Spinal cord (tissue), 9 donors: ENCODE measurements at regions not wholly inside any gene's neighbourhood (a gene's known extent, or its start where the extent isn't known, plus 50 kb on each side); places are given as distances from the start of the nearest gene placed in this dataset.
"Not testable (repeated sequence)": the region's sequence is repeated elsewhere in the genome, so short reads cannot be mapped to it uniquely, and the experiment has no call there.

Experiments used
- DNase-seq, 6 donors: peaks; one replicate each; pipeline versions ENCODE4 v3.0.0 to v3.0.0-alpha.2; 2013 to 2015; ENCODE audit warnings: low spot score in 6 of 6, low read depth in 4 of 6
- H3K27ac ChIP-seq: one replicate; pipeline ENCODE4 v1.5.1; 2013; ENCODE audit warnings: low read depth, low read length, control low read depth
- H3K27me3 ChIP-seq: one replicate; pipeline ENCODE4 v1.6.1; 2013; ENCODE audit warnings: low read length; ENCODE audit not compliant: control insufficient read depth, insufficient read depth
- H3K36me3 ChIP-seq: one replicate; pipeline ENCODE4 v1.6.1; 2013; ENCODE audit warnings: low read length; ENCODE audit not compliant: control insufficient read depth, insufficient read depth
- H3K4me1 ChIP-seq: one replicate; pipeline ENCODE4 v1.6.1; 2013; ENCODE audit warnings: low read length; ENCODE audit not compliant: control insufficient read depth, insufficient read depth
- H3K4me3 ChIP-seq: one replicate; pipeline ENCODE4 v1.5.1; 2013; ENCODE audit warnings: low read depth, low read length, control low read depth
- H3K9me3 ChIP-seq: one replicate; pipeline ENCODE4 v1.6.1; 2013; ENCODE audit warnings: low read length; ENCODE audit not compliant: control insufficient read depth, insufficient read depth
- WGBS: methylation state at CpG from one replicate; pipeline ENCODE4 v1.1.5; 2013; ENCODE audit warnings: missing lambda C conversion rate; ENCODE audit not compliant: insufficient coverage; 5-methylcytosine and 5-hydroxymethylcytosine counted together
- donor health status: healthy.

GRCh38 chr2:110292807-110293206 is 80.5 kb upstream of the MTLN start:
- H3K4me1 ChIP-seq, H3K27me3 ChIP-seq, H3K9me3 ChIP-seq, DNase-seq, H3K36me3 ChIP-seq, H3K4me3 ChIP-seq, H3K27ac ChIP-seq: not testable (repeated sequence)
- no CpG with 5 or more reads among the region's 4 CpGs for WGBS

GRCh38 chr2:110291909-110292579 is 79.7 kb upstream of the MTLN start:
- H3K27me3 ChIP-seq, DNase-seq, H3K27ac ChIP-seq, H3K9me3 ChIP-seq, H3K4me3 ChIP-seq, H3K4me1 ChIP-seq, H3K36me3 ChIP-seq: not testable (repeated sequence)
- no CpG with 5 or more reads among the region's 6 CpGs for WGBS

- H3K27me3 ChIP-seq, H3K4me3 ChIP-seq, H3K36me3 ChIP-seq, H3K4me1 ChIP-seq, H3K9me3 ChIP-seq, H3K27ac ChIP-seq, DNase-seq: not testable (repeated sequence)
- WGBS, result no CpG with 5 or more reads among the region's 8 CpGs
Measured at GRCh38 chr2:110287817-110288216, 75.5 kb upstream of the MTLN start.

DNA sequence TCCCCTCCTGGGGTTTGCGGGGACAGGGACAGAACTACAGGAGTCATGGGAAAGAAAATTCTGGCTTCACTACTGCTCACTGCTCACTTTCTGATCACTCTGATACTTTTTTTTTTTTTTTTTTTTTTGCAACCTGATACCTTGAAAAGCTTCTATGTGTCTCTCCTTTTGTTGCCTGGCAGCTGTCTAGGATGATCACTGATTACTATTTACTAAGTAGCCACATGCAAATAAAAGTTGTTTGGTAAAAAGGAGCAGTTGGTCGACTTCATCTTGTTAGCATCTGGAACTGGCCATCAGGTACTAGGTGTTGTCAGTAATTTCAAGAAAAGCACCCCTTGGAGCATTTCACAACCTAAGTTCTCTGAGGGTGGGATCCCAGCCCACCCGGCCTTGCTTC is 74.9 kb upstream of the MTLN start:
- not testable (repeated sequence) for H3K27ac ChIP-seq, H3K4me1 ChIP-seq, H3K4me3 ChIP-seq, H3K36me3 ChIP-seq, H3K27me3 ChIP-seq, DNase-seq, H3K9me3 ChIP-seq
- WGBS, result no CpG with 5 or more reads among the region's 3 CpGs

- not testable (repeated sequence) for DNase-seq, H3K27me3 ChIP-seq, H3K27ac ChIP-seq, H3K36me3 ChIP-seq, H3K4me3 ChIP-seq, H3K4me1 ChIP-seq, H3K9me3 ChIP-seq
- WGBS, result no CpG with 5 or more reads among the region's 8 CpGs
Measured at GRCh38 chr2:110285002-110285401, 72.7 kb upstream of the MTLN start.

DNA sequence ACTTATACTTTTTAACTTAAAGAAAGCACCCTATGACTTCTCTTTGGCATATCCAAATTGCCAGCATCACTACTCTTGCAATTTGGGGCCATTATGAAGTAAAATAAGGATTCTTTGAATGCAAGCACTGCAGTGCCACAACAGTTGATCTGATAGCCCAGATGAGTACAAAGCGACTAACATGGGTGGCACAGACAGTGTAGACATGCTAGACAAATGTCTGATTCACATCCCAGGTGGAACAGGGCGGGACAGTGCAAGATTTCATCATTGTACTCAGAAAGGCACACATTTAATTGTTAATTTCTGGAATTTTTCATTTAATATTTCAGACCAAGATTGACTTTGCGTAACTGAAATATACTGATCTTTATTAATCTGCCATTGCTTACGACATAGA is 68.5 kb upstream of the MTLN start:
- not testable (repeated sequence) for H3K4me1 ChIP-seq, DNase-seq

DNA sequence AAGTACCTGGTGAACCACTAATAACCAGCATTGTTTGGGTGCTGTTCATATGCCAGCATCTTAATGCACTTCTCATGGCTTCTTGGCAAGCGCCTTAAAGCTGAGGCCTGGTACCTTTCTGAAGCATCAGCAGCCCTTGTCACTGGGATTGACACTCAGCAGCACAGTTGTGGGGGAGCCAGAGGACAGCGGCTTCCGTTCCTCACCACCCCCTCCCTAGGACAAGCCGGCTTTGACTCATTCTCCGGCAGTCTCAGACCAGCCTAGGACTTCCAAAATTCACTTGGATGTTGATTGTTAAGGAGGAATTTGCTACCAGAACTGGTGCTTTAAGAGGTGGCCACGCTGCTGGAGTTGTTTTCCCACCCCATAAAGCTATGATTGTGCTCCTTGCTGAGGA is 64.7 kb upstream of the MTLN start:
- H3K27me3 ChIP-seq, H3K9me3 ChIP-seq, H3K27ac ChIP-seq, H3K4me3 ChIP-seq, H3K4me1 ChIP-seq, DNase-seq, H3K36me3 ChIP-seq: not testable (repeated sequence)
- WGBS, result no CpG with 5 or more reads among the region's 6 CpGs

More for the DNA sequence above, 68.5 kb upstream of the MTLN start:
- not testable (repeated sequence) for H3K9me3 ChIP-seq, H3K27me3 ChIP-seq, H3K4me3 ChIP-seq, H3K27ac ChIP-seq, H3K36me3 ChIP-seq
- WGBS, result no CpG with 5 or more reads among the region's 4 CpGs

GRCh38 chr2:110276092-110276491 is 63.7 kb upstream of the MTLN start:
- not testable (repeated sequence) for H3K36me3 ChIP-seq
- WGBS, result no CpG with 5 or more reads among the region's 2 CpGs

DNA sequence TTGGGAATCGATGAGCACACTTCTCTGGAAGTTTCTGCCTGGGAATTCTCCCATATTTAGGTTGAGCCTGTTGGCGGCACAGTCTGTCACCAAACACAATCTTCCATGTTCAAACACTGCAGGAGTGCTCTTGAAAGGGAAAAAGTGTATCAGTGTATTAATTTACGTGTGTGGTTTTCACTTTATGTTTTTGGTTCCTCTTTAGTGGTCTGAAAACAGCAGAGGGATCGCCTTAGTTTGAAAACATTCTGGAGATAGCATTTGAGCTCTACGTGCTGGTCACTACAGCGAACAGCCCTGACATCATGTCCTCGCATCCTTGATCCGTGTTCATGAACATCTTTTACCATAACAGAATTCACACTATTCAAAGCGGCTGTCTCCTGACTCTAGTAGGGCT is 57.3 kb upstream of the MTLN start:
- not testable (repeated sequence) for H3K4me1 ChIP-seq, H3K27me3 ChIP-seq, H3K27ac ChIP-seq, DNase-seq, H3K9me3 ChIP-seq, H3K4me3 ChIP-seq, H3K36me3 ChIP-seq
- WGBS, result no CpG with 5 or more reads among the region's 9 CpGs

More at GRCh38 chr2:110276092-110276491, 63.7 kb upstream of the MTLN start:
- H3K27me3 ChIP-seq, H3K9me3 ChIP-seq, H3K4me1 ChIP-seq, H3K4me3 ChIP-seq, DNase-seq, H3K27ac ChIP-seq: not testable (repeated sequence)

DNA sequence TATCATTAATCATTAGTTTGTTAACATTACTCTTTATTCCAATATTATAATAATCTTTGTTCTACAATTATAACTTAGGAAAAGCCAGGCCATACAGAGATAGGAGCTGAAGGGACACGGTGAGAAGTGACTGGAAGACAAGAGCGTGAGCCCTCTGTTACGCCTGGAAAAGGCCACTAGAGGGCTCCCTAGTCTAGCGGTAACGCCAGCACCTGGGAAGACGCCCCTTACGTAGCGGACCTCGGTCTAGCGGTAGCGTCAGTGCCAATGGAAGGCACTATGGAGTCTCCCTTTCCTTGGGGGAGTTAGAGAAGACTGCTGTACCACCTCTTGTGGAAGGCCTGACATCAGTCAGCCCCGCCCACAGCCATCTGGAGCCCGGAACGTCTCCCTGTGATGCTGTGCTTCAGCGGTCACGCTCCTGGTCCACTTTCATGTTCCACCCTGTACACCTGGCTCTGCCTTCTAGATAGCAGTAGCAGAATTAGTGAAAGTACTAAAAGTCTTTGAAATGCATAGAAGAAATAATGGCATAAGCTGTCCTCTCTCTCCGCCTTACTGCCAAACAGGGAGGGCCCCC is 55.6 kb upstream of the MTLN start:
- DNase-seq, H3K36me3 ChIP-seq, H3K4me3 ChIP-seq, H3K4me1 ChIP-seq, H3K27me3 ChIP-seq, H3K9me3 ChIP-seq, H3K27ac ChIP-seq: not testable (repeated sequence)
- WGBS, result no CpG with 5 or more reads among the region's 17 CpGs
